ENCODE measurements at regions not wholly inside any gene's neighbourhood (a gene's known extent, or its start where the extent isn't known, plus 50 kb on each side); places are given as distances from the start of the nearest gene placed in this dataset.

- Histone ChIP-seq H3K9me3 (replicated peaks) (no peaks in the 10 kb centered on the region; the same call in 1 of the 2 replicates), H3K4me1 (replicated peaks) (no peaks in the 10 kb centered on the region), H3K27ac (no peak overlapping the region), H3K4me3 (no peak overlapping the region), H3K27me3 (replicated peaks) (no peaks in the 10 kb centered on the region), H3K36me3 (no peaks in the 10 kb centered on the region)
- no peak for DNase-seq (ENCODE audit: low read depth in 1 of 2, low spot score in 2 of 2)
Measured at GRCh38 chr18:25710981-25711380, 359.0 kb upstream of the ZNF521 start.

GRCh38 chr18:25705650-25706049 lies 353.7 kb upstream of the ZNF521 start:
- H3K9me3 ChIP-seq (replicated peaks): no peaks in the 10 kb centered on the region
- H3K4me3 ChIP-seq: no peak overlapping the region
- H3K36me3 ChIP-seq: no peaks in the 10 kb centered on the region
- H3K4me1 ChIP-seq (replicated peaks): peaks cover 8% of the 10 kb centered on the region; the same call in 1 of the 2 replicates
- H3K27me3 ChIP-seq (replicated peaks): no peaks in the 10 kb centered on the region
- H3K27ac ChIP-seq: no peak overlapping the region
- no peak for DNase-seq (ENCODE audit: low read depth in 1 of 2, low spot score in 2 of 2)

GRCh38 chr18:25704494-25704893 lies 352.5 kb upstream of the ZNF521 start:
- Histone ChIP-seq H3K36me3 (no peaks in the 10 kb centered on the region), H3K9me3 (replicated peaks) (no peaks in the 10 kb centered on the region), H3K4me1 (replicated peaks) (peaks cover 8% of the 10 kb centered on the region; the same call in 1 of the 2 replicates), H3K4me3 (no peak overlapping the region), H3K27me3 (replicated peaks) (no peaks in the 10 kb centered on the region), H3K27ac (no peak overlapping the region)
- no peak for DNase-seq (ENCODE audit: low read depth in 1 of 2, low spot score in 2 of 2)

- H3K4me1 ChIP-seq (replicated peaks): peaks cover 8% of the 10 kb centered on the region; the same call in 1 of the 2 replicates
- no peaks in the 10 kb centered on the region for H3K27me3 ChIP-seq (replicated peaks)
- H3K9me3 ChIP-seq (replicated peaks): no peaks in the 10 kb centered on the region
- no peak overlapping the region for H3K4me3 ChIP-seq
- no peak overlapping the region for H3K27ac ChIP-seq
- H3K36me3 ChIP-seq: no peaks in the 10 kb centered on the region
- no peak for DNase-seq (ENCODE audit: low read depth in 1 of 2, low spot score in 2 of 2)
Measured at GRCh38 chr18:25704071-25704470, 352.1 kb upstream of the ZNF521 start.

- no peaks in the 10 kb centered on the region for H3K27me3 ChIP-seq (replicated peaks)
- no peak overlapping the region for H3K4me3 ChIP-seq
- H3K36me3 ChIP-seq: no peaks in the 10 kb centered on the region
- H3K9me3 ChIP-seq (replicated peaks): no peaks in the 10 kb centered on the region
- H3K27ac ChIP-seq: no peak overlapping the region
- no peak for DNase-seq (ENCODE audit: low read depth in 1 of 2, low spot score in 2 of 2)
- peaks cover 8% of the 10 kb centered on the region; the same call in 1 of the 2 replicates for H3K4me1 ChIP-seq (replicated peaks)
Measured at GRCh38 chr18:25701821-25702220, 349.9 kb upstream of the ZNF521 start.

GRCh38 chr18:25686960-25687500 lies 335.1 kb upstream of the ZNF521 start:
- Histone ChIP-seq H3K27ac (no peak overlapping the region), H3K27me3 (replicated peaks) (no peaks in the 10 kb centered on the region), H3K4me3 (no peak overlapping the region), H3K4me1 (replicated peaks) (no peaks in the 10 kb centered on the region), H3K36me3 (no peaks in the 10 kb centered on the region), H3K9me3 (replicated peaks) (no peaks in the 10 kb centered on the region)
- DNase-seq (ENCODE audit: low read depth in 1 of 2, low spot score in 2 of 2): no peak

- Histone ChIP-seq H3K4me1 (replicated peaks) (no peaks in the 10 kb centered on the region), H3K9me3 (replicated peaks) (no peaks in the 10 kb centered on the region), H3K4me3 (no peak overlapping the region), H3K27ac (no peak overlapping the region), H3K27me3 (replicated peaks) (no peaks in the 10 kb centered on the region), H3K36me3 (no peaks in the 10 kb centered on the region)
- DNase-seq (ENCODE audit: low read depth in 1 of 2, low spot score in 2 of 2): no peak
Measured at GRCh38 chr18:25685088-25685487, 333.1 kb upstream of the ZNF521 start.

- Histone ChIP-seq H3K4me3 (no peak overlapping the region), H3K27me3 (replicated peaks) (no peaks in the 10 kb centered on the region), H3K4me1 (replicated peaks) (no peaks in the 10 kb centered on the region), H3K9me3 (replicated peaks) (no peaks in the 10 kb centered on the region), H3K27ac (no peak overlapping the region), H3K36me3 (no peaks in the 10 kb centered on the region)
- no peak for DNase-seq (ENCODE audit: low read depth in 1 of 2, low spot score in 2 of 2)
Measured at GRCh38 chr18:25679491-25679890, 327.5 kb upstream of the ZNF521 start.

GRCh38 chr18:25678221-25678620 lies 326.3 kb upstream of the ZNF521 start:
- Histone ChIP-seq H3K27ac (no peak overlapping the region), H3K9me3 (replicated peaks) (no peaks in the 10 kb centered on the region), H3K27me3 (replicated peaks) (no peaks in the 10 kb centered on the region), H3K4me1 (replicated peaks) (no peaks in the 10 kb centered on the region), H3K36me3 (no peaks in the 10 kb centered on the region), H3K4me3 (no peak overlapping the region)
- no peak for DNase-seq (ENCODE audit: low read depth in 1 of 2, low spot score in 2 of 2)

GRCh38 chr18:25675123-25675850 lies 323.3 kb upstream of the ZNF521 start:
- Histone ChIP-seq H3K4me3 (no peak overlapping the region), H3K36me3 (no peaks in the 10 kb centered on the region), H3K27me3 (replicated peaks) (no peaks in the 10 kb centered on the region), H3K4me1 (replicated peaks) (no peaks in the 10 kb centered on the region), H3K9me3 (replicated peaks) (no peaks in the 10 kb centered on the region), H3K27ac (no peak overlapping the region)
- no peak for DNase-seq (ENCODE audit: low read depth in 1 of 2, low spot score in 2 of 2)

GRCh38 chr18:25674183-25674582 lies 322.2 kb upstream of the ZNF521 start:
- H3K36me3 ChIP-seq: no peaks in the 10 kb centered on the region
- H3K4me1 ChIP-seq (replicated peaks): no peaks in the 10 kb centered on the region
- H3K9me3 ChIP-seq (replicated peaks): no peaks in the 10 kb centered on the region
- H3K27me3 ChIP-seq (replicated peaks): no peaks in the 10 kb centered on the region
- H3K4me3 ChIP-seq: no peak overlapping the region
- DNase-seq (ENCODE audit: low read depth in 1 of 2, low spot score in 2 of 2): no peak
- H3K27ac ChIP-seq: no peak overlapping the region

GRCh38 chr18:25672490-25672889 lies 320.5 kb upstream of the ZNF521 start:
- no peak for DNase-seq (ENCODE audit: low read depth in 1 of 2, low spot score in 2 of 2)
- Histone ChIP-seq H3K9me3 (replicated peaks) (no peaks in the 10 kb centered on the region), H3K27me3 (replicated peaks) (no peaks in the 10 kb centered on the region), H3K36me3 (no peaks in the 10 kb centered on the region), H3K27ac (no peak overlapping the region), H3K4me3 (no peak overlapping the region), H3K4me1 (replicated peaks) (no peaks in the 10 kb centered on the region)

- DNase-seq (ENCODE audit: low read depth in 1 of 2, low spot score in 2 of 2): no peak
- 0 out of 2 replicates have a peak, but pooled peaks cover 2% of the 10 kb centered on the region for H3K9me3 ChIP-seq (replicated peaks)
- H3K4me3 ChIP-seq: no peak overlapping the region
- no peak overlapping the region for H3K27ac ChIP-seq
- no peaks in the 10 kb centered on the region for H3K36me3 ChIP-seq
- no peaks in the 10 kb centered on the region for H3K27me3 ChIP-seq (replicated peaks)
- no peaks in the 10 kb centered on the region for H3K4me1 ChIP-seq (replicated peaks)
Measured at GRCh38 chr18:25669741-25670140, 317.8 kb upstream of the ZNF521 start.

- no peak for DNase-seq (ENCODE audit: low read depth in 1 of 2, low spot score in 2 of 2)
- no peaks in the 10 kb centered on the region for H3K36me3 ChIP-seq
- H3K27me3 ChIP-seq (replicated peaks): no peaks in the 10 kb centered on the region
- no peak overlapping the region for H3K27ac ChIP-seq
- H3K9me3 ChIP-seq (replicated peaks): 0 out of 2 replicates have a peak, but pooled peaks cover 2% of the 10 kb centered on the region
- H3K4me3 ChIP-seq: no peak overlapping the region
- peaks cover 21% of the 10 kb centered on the region for H3K4me1 ChIP-seq (replicated peaks)
Measured at GRCh38 chr18:25662272-25662671, 310.3 kb upstream of the ZNF521 start.

All from SJSA1 (cell line).